Mucosa of gallbladder (tissue), 1 donor: ENCODE measurements at regions not wholly inside any gene's neighbourhood (a gene's known extent, or its start where the extent isn't known, plus 50 kb on each side); places are given as distances from the start of the nearest gene placed in this dataset.
A peak's percentile ranks its signal among the peaks of the same experiment; 100 is the strongest.
"Not testable (repeated sequence)": the region's sequence is repeated elsewhere in the genome, so short reads cannot be mapped to it uniquely, and the experiment has no call there.

ENCODE experiments used
- DNase-seq: peaks from one replicate; pipeline ENCODE4 v3.0.0-alpha.2; 2020; ENCODE audit warnings: low spot score
- donor health status: DM: no; HTN: no; CAD: no.

DNA sequence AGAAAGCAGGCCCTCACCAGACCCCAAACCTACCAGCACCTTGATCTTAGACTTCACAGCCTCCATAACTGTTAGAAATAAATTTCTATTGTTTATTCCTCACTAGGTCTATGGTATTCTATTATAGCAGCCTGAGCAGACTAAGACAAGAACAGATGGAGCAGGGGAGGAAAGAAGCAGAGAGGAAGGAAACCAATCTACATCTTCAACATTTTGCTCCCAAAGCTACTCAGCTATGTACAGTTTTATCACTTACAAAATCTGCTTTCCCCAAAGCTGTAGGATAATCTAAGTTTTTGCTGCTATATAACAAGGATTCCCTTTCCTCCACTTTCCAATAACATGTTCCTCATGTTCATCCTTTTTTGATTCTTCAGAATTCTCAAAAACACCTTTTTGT lies 274.4 kb upstream of the CHAC2 start:
- DNase-seq, result no peak

GRCh38 chr2:53490659-53491058 lies 276.9 kb upstream of the CHAC2 start:
- peak; percentile 34 for DNase-seq

- DNase-seq, result not testable (repeated sequence)
Observed at GRCh38 chr2:53486185-53486899, 281.3 kb upstream of the CHAC2 start.

DNA sequence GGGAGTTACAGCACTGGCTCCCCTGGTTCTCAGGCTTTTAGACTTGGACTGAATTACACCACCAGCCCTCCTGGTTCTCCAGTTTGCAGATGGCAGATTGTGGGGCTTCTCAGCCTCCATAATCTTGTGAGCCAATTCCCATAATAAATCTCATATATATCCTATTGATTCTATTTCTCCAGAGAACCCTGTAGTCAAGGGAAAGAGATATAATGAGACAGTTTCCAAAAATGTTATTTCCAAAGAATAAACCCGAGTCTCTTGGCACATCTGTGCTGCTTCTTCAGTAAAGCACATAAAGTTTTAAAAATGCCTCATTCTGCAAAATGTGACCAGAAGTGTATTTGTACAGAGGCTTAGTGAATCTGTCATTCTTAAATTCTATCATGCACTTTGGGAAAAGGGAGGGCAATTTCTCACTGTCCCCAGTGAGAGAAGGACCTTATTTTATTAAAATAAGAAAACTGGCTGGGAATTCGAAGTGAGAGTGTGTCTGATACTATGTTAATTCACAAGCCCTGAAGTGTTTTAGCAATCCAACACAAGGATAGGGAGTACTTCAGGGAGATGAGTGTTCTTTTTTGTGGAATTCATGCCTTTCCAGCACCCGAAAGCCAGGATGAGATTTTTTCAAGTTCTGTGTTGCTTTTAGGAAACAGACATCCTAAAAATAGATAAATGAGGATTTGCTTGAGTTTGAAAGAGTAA lies 282.4 kb upstream of the CHAC2 start:
- no peak for DNase-seq

DNA sequence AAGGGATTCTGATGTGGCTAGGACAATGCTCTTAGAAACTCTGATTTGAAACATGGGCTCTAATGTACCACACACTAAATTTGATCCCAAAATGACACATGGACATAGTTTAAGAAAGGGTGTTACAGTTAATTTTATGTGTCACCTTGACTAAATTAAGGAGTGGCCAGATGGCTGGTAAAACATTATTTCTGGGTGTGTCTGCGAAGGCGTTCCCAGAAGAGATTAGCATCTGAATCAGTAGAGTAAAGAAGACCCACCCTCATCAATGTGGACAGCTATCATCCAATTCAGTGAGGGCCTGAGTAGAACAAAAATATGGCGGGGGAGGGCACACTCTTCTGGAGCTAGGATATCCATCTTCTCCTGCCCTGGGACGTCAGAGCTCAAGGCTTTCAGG lies 283.1 kb upstream of the CHAC2 start:
- DNase-seq, result no peak

GRCh38 chr2:53477517-53477916 lies 290.1 kb upstream of the CHAC2 start:
- DNase-seq, result no peak

- no peak for DNase-seq
Observed at GRCh38 chr2:53476834-53477233, 290.8 kb upstream of the CHAC2 start.

DNA sequence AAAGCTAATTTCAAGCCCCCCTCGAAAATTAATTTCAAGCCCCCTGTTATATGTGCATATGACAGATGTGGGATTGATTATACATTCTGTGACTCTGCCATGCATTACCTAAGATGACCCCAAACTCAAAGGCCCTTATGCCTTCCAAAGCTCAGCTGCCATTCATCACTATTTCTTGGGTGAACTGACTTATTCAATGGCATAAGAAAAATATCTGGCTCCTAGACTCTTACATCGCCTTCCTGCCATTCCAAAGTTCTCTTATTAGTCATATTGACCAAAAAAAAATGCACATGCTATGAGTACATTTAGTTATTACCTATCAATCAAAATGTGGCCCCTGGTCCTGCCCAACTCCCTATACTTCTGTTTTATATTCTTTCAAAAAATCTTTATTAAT lies 291.8 kb upstream of the CHAC2 start:
- DNase-seq, result no peak

- no peak for DNase-seq
Observed at GRCh38 chr2:53475321-53475720, 292.3 kb upstream of the CHAC2 start.

DNA sequence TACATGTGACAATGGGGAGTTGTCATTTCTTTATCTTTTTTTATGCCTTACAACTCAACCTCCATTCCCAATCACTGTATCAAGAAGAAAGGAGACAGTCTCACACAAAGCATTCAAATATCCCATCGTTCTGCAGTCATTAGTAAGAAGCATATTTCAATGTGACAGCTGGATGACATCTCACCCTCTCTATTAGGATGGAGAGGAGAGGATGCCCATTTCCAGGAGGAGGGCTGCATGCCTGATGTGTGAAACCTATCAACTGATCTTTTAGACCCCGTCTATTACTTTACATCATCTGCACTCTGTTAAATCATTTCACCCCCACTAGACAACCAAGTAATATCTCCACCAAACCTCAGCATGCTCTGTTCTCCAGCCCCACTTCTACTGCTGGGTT lies 292.7 kb upstream of the CHAC2 start:
- DNase-seq, result no peak

DNA sequence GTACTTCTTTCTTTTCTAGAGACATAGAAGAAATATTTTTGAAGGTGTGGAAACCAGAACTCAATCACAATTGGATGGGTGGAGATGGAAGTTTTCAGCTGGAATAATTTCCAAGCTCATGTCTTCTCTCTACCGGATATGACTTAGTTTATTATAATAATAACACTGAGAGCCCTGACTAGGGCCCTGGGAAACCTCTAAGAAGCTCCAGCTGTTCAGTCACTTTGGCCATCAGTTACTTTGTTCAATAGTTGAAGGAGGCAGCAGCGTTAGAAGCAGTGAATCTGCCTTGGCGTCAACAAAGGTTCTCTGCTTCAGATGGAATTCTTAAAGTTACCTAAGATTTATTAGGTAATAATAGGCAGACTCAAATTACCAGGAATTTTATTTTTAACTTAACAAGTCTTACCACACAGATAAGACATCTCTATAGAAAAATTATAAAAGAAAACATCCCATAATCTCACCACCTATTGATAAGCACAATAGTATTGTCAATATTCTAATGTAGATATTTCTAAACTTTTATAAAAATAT lies 293.8 kb upstream of the CHAC2 start:
- no peak for DNase-seq

DNA sequence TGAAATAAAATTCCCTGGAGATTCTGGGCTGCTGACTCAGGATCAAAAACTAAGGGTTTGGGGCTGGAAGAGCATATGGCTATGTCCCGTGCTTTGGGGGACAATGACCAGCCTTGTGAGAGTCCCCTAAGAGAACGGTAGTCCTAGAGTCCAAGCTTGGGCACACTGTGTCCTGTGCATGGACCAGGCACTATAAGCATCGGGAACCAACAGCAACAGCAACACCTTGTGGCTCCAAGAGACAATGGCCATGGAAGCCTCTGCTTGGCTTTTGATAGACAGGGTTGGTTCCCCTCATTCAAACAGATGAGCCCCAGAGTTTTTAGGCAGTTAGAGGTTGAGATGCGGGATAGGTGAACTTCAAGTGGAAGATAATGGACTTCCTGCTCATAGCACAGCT lies 294.4 kb upstream of the CHAC2 start:
- no peak for DNase-seq

GRCh38 chr2:53467467-53468180 lies 300.0 kb upstream of the CHAC2 start:
- DNase-seq, result no peak

- DNase-seq, result no peak
Observed at GRCh38 chr2:53463806-53464726, 303.5 kb upstream of the CHAC2 start.

DNA sequence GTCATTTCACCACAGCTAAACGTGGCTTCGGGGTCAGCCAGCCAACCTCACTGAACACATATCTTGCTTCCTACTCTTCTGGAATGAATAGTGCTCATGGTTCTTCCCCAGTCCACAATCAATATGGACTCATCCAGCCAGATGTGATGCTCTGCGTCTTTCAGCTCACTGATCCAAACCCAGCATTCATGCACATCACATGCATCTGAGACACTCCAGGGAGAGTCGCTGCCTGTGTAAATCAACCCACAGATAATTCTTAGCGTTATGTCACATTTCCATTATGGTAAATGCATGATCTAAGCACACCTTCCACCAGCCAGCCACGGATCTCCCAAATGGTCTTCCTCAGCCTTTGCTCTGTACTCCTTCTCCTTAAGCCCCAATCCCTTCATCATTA lies 306.7 kb upstream of the CHAC2 start:
- DNase-seq, result no peak

GRCh38 chr2:53460347-53460746 lies 307.3 kb upstream of the CHAC2 start:
- DNase-seq, result no peak

GRCh38 chr2:53455094-53455493 lies 312.5 kb upstream of the CHAC2 start:
- DNase-seq, result no peak

DNA sequence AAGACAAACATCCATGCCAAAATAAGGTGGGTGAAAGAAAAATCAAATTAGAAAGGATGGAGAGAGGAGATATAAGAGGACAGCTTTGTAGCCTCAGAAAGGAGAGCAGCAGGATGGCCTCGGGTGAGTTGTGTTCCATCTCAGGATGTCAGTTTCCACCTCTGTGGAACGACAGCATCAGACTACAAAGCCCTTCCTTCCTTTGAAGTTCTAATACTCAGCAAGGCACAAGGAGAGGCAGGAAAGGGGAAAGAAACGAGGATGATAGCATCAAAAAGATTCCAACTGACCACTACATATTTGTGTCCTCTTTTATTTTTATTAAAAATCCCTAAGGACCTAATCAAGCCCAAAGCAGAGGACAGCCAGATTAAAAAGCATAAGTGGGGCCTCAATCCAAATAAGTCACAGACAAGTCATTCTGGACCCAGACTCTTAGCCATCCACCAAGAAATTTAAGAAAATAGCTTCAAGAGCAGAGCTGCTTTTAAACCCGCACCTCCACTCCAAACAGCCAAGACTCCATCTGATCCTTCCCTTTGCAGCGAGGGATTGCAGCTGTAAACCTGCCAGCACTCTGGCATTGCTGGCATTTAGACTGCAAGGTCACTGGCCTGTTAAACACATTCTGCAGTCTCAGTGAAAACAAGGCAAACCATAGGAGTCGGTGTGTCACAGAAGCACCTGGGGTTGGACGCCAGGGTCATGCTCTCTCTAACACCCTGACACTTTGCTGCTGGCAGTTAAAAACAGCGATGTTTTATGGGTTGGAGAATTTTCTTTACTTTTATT lies 314.5 kb upstream of the CHAC2 start:
- DNase-seq, result no peak

GRCh38 chr2:53452400-53452799 lies 315.2 kb upstream of the CHAC2 start:
- DNase-seq, result no peak

GRCh38 chr2:53450923-53451322 lies 316.7 kb upstream of the CHAC2 start:
- DNase-seq, result no peak

DNA sequence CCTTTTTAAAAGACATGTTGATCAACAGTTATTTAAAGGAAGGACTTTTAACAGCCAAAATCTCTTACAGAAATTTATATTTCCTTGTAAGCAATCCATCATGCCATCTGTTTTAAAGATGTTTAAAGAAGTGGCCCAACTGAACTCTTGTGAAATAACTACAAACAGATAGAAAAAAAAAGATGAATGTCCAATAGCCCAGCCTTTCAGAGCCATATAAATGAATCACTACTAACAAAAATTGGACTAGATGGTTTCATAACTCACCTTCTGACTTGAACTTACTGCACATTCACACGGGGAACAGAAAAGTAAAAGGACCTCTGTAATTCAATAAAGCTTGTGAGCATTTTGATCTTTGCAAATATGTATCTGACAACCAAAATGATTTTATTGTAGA lies 319.0 kb upstream of the CHAC2 start:
- DNase-seq, result no peak
